T-helper 2 cell treated with Interferon-gamma antibody and Interleukin-4, amounts not matched to agents 100 ng/mL and 5 ng/mL, for 36 hours (primary cell): ENCODE measurements at regions not wholly inside any gene's neighbourhood (a gene's known extent, or its start where the extent isn't known, plus 50 kb on each side); places are given as distances from the start of the nearest gene placed in this dataset.
"Not testable (repeated sequence)": the region's sequence is repeated elsewhere in the genome, so short reads cannot be mapped to it uniquely, and the experiment has no call there.

Experiments used
- intact Hi-C: fragments of 100-400 bp; cut with micrococcal nuclease; formaldehyde crosslinking; loops from one replicate; pipeline ENCODE4 v1.15.1; 2023

DNA sequence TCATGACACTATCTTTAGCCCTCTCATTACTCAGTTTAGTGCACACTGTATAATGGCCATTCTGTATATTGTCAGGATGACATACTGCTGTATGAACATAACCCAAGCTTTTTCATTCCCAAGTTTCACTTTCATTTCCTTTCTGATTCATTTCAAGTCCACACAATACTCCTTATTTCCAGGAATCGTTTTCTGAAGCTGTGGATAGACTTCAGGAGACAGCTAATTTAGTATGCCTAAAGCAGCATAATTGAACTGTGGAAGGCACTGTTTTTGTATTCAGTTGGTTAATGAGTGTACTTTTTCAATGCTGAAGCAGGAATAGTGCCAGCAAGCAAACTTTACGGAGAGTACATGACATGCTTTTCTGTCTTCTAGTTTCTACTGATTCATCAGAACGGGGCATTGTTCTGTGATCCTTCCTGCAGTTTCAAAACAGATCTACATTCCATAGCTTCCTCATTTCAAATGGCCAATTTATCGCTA, 578.5 kb upstream of the ZP4 start:
- intact Hi-C loops, result no loop called here

DNA sequence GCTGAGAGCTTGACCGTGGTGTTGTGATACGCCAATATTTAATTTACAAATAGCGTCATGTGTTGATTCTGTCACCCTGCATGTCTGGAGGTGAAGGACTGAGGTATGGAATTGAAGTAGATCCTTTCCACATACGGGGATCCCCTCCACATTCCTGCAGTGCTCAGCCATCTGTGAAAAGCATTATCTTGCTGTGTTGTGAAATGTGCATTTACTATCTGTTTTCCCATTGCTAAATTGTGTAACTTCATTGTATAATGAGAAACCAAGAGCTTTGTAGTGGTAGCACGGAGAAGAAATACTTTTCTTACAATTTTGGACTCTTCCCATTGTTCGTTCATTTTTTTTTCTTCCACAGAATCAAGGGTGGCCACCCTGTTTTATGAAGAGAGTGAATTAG, 577.3 kb upstream of the ZP4 start:
- intact Hi-C loops, result no loop called here

DNA sequence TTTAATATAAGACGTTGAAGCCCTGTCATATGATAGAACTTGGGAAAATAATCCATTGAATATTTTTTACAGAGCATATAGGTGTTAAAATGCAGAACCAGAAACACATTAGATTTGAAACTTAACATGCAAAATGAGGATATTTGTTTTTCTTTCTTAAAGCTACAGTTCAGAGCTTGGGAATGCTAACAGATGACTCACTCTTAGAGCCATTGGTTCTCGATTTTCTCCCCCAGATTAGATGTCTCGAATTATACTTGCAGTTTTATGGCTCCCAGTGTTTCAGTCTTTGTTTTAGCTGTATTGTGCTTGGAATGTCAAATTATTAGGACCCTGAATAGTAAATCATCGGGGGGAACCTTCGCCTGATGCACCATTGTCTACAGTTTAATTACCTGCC, 575.7 kb upstream of the ZP4 start:
- intact Hi-C loops, result no loop called here

DNA sequence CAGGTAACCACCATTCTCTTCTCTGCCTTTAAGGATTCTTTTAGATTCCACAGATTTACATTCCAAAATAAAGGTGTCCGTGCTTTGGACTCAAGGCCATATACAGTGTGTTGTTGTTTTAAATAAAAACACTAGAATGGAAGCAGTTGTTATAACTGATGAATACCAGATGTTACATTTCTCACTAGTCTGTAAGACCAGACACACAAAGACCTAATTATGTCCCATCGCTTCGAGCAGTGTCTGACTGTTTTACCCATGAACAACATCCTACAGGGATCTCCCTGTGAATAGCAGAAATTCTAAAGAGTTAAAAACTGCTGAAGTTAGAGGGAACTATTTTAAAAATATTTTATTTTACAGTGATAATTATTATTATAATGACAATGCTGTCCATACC, 574.7 kb upstream of the ZP4 start:
- intact Hi-C loops, result no loop called here

DNA sequence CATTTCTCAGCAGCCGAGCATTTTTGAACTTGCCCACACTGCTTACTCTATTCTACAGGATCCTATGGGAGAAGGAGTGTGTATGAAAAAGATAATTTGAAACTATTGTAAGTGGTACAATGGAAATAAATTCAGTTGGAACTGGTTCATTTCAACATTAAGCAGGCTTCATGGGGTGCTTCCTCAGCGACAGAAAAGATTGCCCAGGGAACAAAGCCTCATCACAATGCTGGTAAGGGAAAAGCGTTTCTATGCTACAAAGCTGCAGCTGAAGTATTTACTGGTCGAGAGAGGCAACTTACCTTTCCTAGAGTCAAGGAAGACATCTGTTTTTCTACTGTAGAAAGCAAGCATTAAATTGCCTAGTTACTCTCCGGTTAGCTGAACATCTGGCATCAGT, 568.2 kb upstream of the ZP4 start:
- intact Hi-C loops, result no loop called here

DNA sequence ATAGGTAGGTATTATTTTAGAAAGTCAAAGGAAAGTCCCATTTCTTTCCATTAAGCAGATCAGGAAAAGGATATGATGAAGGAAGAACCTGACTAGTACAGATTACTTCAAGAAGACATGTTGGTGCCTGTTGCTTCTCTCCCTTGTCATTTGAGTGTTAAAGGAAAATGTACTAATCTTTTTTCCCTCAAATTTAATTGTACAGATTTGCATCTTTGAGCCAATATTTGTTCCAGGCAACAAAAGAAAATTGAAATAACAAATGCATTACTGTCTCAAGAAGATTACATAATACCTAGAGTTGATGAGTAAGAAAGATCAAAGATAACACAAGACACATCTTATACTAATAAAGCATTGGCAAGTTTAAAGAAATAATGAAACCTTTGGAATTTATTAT, 566.9 kb upstream of the ZP4 start:
- intact Hi-C loops, result no loop called here

DNA sequence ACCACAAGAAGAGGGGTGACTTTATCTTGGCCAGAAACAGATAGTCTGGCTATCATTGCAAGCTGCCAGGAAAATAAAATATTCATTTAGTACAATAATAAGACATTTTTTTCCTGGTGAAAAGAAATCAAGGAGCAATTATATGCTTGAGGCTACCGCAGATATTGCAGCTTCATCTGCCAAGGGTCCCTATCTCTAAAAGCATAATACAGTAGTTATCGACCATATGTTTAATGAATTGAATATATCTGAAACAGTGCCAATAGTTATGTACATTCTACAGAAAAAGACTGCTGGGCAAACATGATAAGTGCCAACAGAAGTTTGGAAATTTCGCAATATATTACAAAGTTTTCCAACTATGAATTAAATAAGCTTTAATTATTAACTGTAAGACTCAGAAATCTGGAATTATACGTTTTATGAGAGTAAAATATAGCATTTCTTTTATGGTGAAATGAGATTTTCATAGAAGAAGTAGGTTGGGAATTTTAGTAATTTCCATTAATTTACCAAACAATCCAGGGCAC, 561.1 kb upstream of the ZP4 start:
- intact Hi-C loops, result no loop called here

DNA sequence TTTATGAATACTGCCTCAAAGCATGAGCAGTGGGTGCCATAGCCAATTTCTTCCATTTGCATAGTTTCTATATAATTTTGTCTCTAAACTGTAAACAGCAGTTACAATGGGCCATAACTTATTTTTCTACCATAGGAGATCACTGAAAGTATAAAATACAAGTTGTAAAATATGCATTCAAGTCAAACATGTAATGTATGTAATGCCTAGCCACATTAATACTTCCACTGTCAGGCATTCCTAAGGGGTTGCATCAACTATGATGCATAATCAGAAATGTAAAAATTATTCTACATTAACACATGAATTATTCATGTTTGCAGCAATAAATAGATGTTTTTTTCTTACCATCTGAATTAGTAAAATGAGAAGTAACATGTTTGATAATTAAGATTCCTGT, 560.3 kb upstream of the ZP4 start:
- intact Hi-C loops, result no loop called here

DNA sequence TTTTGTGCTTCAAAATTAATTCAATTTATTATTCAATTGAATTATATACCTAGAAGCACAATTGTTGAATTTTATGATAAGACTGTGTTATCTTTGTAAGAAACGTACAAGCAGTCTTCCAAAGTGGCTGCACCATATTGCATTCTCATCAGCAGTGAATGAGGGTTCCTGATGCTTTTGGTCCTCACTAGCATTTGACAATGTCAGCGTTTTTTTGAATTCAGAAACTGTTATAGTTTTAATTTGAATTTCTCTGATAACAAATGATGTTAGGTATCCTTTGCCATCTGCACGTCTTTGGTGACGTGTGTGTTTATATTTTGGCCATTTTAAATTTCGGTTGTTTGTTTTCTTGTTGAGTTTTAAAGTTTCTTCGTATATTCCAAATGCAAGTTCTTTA, 553.0 kb upstream of the ZP4 start:
- intact Hi-C loops, result no loop called here

DNA sequence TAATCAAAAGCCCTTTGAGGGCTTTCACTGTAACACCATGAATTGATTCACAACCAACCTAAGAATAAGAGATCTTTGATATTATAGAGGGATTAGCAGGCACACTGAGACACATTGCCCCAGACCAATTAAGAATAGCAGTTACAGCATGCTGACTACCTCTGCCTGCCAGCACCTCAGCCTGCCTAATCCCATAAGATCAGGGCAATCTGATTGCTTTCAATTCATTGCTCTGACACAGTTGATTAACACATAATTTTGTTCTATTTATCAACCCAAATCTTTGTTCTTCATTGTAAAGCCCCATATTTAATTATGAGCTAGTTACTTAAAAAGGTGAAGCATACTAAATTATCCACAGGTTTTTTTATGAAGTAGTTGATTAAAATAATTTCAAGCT, 548.8 kb upstream of the ZP4 start:
- intact Hi-C loops, result no loop called here

DNA sequence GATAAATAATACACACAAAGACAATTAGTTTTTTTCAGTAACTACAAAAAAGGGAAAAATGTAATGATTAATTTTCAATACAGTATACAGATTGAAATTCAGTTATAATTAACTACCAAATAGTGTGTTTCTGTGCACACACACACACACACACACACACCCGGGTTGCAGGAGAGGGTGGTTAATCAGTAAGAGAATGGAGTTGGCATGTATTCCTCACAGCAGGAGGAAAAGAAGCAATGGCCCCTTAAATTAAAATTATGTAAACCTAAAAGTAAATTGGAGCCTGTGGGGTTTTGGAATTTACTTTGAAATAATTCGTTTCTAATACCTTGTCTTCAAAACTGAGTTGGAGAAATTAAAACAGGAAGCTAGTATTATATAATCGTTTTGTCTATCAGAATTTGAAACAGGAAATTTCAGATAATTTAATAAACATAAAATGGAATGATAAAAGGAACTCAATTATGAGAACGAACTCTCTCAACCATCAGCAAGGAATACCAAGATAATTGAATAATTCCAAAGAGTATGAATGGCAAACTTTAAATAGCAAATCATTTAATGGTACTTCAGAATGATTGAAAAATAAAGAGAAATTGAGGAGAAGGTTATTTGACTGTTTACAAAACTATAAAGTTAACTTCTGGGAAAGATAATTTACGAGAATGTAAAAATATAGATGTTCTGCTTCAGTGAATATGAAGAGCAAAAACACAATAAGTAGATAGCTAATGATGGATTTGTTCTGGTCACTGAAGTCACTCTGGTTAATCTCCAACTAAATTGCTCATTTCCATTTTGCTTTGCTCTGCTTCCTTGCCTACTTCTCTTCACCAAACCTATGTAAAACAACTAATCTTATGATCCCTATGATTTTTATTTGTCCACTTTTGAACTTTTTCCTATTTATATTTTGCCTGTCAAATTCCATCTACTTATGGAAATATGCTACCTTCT, 547.9 kb upstream of the ZP4 start:
- intact Hi-C loops, result no loop called here

DNA sequence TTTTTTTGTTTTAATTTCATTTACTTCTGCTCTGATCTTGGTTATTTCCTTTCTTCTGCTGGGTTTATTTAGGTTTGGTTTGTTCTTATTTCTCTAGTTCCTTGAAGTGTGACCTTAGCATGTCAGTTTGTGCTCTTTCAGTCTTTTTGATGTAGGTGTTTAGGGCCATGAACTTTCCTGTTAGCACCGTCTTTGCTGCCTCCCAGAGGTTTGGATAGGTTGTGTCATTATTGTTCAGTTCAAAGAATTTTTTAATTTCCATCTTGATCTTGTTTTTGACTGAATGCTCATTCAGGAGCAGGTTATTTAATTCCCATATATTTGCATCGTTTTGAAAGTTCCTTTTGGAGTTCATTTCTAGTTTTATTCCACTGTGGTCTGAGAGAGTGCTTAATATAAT, 539.0 kb upstream of the ZP4 start:
- intact Hi-C loops, result not testable (repeated sequence)

DNA sequence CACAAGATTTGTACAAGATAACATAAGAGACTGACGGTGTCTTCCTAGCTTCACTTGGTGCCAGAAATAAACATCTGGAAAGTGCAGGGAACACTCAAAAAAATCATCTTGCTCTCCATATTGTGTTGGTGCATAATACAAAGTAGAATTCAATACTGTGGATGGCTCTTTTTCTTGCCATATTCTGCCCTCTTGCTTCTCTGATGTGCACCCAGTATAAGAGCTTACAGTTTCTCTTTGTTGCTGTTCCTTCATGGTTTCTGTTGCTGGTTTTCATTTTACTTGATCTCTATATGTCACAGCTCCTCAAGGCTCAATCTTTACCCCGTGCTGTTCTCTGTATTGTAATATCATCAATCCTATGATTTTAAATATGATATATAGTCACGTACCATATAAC, 528.5 kb upstream of the ZP4 start:
- intact Hi-C loops, result no loop called here

DNA sequence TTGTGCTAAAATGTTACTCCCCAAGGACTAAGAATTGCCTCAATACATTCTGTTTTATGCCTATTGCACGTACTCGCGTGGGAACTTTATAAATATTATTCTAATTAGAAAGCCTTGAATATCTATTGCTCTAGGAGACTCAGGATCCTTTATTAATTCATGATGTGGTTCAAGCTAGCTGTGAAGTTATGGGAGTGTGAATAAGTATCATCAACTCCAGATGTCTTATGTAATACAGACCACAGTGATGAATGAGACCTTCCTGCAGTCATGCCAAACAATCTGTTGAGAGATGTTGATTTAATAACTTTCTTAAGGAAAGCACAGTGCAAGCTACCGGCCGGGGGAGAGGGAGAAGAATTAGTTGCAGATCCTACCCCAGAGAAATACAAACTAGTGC, 519.2 kb upstream of the ZP4 start:
- intact Hi-C loops, result no loop called here

DNA sequence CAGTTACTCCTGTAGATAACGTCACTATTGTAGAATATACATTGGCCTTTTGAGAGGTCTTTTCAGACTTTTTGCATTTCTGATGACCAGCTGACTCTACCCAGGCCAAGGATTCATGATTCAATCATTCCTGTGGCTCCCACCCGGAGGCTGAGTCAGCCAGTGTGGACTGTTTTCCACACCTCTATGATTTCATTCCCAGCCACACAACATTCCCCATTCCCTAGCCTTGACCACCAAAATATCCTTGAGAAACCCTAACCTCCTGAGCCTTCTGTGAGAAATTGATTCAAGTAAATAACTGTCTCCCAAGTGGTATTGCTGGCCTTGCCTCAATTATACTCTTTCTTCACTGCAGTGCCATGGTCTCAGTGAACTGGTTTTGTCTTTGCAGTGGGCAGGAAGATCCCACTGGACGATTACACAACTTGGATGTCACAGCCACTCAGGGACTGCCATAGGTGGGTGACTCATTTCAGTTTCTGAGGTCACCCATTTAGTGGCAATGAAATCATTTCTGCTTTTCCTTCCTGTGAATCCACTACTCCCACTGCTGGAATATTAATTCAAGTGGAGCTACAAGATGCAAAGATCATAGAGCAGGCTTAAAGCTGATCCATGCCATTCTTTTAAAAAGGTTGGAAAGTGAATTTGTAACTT, 518.6 kb upstream of the ZP4 start:
- intact Hi-C loops, result no loop called here

DNA sequence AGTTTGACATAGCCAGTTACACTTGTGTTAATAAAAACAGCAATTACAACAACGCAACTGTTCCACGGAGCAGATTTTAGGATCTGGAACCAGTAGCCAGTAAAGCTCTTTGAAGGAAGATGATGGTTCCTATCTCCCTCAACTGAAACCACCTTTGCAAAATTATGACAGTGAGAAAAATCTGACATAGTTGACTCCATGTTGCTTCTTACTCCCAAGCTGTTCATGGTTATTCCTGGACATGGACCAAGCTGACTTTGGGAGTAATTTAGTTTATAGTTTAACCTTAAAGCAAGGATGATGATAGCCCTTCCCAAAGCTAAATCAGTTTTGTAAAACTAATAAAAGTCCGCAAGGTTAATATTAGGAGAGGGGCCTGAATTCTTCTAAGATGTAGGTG, 518.0 kb upstream of the ZP4 start:
- intact Hi-C loops, result no loop called here

DNA sequence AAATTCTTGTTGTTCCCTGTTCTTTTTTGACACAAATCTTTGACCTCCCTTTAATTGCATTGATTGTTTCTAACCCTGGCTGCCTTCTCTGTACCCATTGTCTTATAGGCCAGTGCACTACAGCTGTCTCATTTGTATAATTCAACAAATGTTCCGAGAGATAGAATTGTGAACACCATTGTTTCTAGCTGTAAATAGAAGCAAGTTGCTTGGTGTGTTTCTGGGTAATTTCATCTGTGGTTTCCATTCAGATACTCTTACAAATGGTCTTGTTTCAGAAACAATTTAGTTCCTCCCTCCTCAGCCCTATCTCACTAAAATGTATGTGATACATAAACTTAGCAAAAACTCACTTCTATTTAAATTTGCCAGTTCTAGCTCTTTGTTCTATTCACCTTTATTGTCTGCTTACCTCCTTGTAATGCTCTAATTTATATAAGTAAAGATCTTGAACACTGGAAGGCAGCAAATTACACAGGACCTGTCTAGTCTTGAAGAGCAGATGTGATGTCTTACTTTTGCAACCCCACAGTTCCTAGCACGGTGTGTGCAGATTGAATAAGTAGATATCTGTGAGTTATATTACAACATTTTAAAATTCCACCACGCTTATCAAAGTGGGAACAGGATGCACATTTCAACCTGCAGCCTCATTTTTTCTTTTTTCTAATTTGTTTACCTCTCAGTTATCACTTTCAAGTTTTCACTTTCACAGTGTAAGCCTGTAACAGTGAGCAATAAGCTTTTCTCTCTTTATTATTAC, 515.6 kb upstream of the ZP4 start:
- intact Hi-C loops, result no loop called here

DNA sequence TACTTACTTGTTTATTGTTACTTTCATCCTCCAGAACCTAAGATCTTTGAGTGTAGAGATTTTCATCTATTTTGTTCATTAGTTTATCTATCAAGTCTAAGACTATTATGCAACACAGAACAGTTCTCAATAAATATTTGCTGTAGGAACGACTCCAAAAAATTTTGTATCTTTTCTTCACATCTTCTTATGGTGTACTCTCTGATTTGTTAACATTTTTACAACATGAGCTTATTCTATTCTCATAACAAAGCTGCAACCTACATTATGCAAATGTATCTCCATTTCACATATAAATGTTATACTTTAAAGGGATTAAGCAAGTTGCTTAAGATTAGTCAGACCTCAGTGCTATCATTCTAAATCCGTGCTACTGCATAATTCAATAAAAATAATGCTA, 514.2 kb upstream of the ZP4 start:
- intact Hi-C loops, result no loop called here

DNA sequence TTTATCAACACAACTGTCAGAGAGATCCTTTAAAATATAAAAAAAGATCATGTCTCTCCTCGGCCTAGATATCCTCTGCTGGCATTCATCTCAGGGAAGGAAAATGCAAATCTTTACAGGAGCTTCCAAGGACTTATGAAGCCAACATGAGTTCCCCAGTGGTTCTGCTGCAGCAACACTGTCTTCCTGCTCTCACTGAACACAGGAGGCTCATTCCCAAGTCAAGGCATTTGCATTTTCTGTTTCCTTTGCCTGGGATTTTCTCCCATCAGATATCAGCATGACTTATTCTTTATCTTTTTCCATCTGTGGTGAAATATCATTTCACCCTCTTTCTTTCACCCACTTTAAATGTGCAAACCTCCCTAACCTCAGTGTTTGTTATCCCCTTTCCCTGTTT, 513.8 kb upstream of the ZP4 start:
- intact Hi-C loops, result no loop called here

DNA sequence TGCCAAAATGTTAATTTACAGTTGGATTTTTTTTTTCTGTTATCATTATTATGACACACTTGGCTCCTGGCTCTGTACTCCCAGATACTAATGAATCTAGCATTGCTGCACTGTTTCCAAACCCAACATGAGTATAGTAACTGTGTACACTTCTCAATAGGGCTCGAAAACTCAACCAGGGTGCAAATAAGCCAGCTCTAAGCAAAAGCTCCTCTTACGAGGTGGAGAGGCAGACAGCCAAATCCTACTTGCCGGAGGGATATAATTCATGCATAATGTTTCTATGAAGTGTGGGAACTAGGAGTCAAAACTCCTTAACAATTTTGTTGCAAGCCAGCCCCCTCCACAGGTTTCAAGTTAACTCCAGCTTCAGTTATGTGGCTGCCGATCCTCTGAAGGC, 510.4 kb upstream of the ZP4 start:
- intact Hi-C loops, result no loop called here

DNA sequence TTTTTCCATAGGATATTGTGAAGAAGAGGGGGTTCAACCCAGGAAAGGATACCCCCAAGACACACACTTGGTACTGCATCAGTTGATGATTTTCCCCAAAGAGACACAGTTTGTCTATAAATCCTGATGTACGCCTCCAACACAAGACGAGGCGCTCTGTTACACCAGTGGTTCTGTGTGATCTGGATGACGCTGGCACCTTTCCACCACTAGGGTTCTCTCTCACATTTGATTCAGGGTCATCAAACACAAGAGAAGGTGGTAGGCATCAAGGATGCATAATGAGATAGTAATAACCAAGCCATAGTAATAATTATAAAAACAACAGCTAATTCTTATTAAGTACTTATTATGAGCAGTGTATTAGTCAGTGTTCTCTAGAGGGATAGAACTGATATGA, 508.8 kb upstream of the ZP4 start:
- intact Hi-C loops, result no loop called here

DNA sequence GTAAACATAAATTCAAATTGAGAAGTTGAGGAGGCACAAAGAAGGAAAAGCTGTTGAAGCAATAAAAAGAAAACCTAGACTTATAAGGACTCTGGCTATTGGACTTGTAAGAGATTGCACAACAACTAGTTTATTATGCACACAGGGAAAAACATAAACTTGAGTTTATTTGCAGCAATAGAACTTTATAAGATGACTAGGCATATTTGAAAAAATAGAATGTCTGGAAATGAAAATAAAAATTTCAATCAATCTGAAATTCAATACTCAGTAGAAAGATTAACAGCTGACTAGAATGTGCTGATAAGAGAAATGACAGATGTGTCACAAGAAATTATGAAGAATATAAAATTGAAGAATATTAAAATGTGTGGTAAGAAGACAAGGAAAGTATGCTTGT, 505.4 kb upstream of the ZP4 start:
- intact Hi-C loops, result no loop called here
